A204.1 (cell line): ENCODE measurements at regions not wholly inside any gene's neighbourhood (a gene's known extent, or its start where the extent isn't known, plus 50 kb on each side); places are given as distances from the start of the nearest gene placed in this dataset.

Experiments used
- FAIRE-seq: peaks from 2 replicates; lab custom pipeline; 2012; peaks lifted over from hg19 to GRCh38; lab: Jason Lieb, UNC

GRCh38 chr3:145943952-145944351, 217.0 kb downstream of the PLOD2 start:
- FAIRE-seq, result no peak

DNA sequence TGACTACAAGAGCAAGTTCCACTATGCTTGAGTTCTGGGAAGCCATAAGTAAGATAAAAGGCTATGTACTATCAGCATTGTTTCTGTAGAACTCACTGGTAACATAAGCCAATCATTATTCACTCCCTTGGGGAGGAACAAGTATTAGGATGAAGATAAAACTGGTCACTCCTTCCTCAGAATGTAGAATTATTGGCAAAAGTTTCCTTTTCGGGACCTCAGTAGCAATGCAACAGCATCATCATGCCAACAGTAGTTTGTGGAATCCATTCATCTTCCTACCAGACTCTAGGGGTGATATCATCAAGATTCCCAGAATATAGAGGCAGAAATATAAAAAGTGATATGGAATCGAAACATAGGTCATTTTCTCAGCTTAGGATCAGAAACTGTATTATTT, 209.5 kb downstream of the PLOD2 start:
- FAIRE-seq, result no peak

DNA sequence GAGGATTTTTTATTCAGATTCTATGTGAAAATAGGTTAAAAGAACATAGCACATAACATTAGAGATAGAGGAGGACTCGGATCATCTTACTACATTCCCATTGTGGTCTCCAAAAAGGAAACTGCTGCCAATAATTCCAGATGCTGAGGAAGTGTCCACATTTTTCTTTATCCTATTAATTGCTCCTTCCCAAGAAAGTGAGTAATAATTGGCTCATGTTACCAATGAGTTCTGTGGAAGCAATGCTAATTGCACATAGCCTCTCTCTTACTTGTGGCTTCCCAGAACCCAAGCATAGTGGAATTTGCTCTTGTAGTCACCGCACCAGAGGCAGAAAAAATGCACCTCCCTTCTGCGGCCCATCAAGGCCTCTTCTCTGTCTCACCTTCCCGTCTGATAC, 208.4 kb downstream of the PLOD2 start:
- no peak for FAIRE-seq

- FAIRE-seq, result no peak
Measured at GRCh38 chr3:145953316-145953715, 207.7 kb downstream of the PLOD2 start.

DNA sequence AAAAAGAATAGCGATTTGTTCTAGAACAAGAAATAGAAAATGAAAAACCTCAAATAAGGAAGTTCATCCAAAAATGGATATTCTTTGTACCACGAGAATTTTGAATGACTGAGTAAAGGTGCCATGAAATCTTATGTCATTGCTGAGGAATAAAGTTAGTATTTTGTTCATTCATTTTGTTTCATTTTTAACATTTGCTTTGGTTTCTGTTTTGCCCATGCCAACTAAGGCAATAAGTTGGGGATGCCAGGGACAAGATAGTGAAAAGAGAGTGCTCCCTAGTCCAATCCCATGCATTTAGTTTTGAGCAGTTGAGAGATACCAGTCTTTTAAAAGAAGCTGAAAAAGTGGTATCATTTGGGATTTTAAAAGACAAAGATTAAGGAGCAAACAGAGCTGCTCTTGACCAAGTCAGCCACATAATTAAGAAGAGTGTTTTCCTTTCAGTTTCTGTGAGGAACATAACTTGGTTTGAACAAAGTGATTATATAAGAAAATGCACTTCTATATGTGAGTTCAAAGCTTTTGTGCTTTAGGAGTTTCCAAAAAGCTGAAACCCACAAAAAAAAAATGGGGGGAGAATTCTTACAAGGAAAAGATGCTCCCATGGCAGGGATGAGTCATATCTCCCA, 201.4 kb downstream of the PLOD2 start:
- no peak for FAIRE-seq

DNA sequence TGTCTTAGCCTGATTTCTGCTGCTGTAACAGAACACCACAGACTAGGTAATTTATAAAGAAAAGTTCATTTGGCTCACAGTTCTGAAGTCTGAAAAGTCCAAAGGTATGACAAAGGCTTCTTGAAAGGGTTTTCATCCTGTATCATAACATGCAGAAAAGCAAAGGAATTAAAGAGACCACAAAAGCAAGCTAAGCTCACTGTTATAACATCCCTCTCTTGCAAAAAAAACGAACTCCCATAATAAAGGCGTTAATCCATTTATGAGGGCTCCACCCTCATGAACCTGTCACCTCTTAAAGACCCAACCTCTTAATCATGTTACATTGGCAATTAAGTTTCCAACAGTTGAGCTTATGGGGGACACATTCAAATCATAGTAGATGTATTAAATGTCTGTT, 197.9 kb downstream of the PLOD2 start:
- no peak for FAIRE-seq

DNA sequence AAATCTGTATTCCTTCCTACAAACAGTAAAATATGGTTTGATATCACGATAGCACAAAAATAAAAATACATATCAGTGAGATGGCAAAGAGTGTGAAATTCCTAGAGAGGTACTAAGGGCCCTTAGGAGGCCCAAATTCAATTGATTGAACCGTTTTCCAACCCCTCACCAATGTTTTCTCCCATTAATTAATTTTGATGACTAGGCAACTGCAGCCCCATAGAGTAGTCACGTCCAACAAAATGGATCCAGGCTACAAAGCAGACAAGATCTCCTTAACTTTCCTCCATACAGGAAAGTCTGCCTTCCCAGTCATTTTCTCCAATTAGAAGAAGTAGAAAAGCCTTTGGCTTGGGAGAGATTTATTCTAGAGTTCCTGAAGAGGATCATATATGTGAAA, 193.9 kb downstream of the PLOD2 start:
- FAIRE-seq, result no peak

- FAIRE-seq, result no peak
Measured at GRCh38 chr3:145971186-145971585, 189.8 kb downstream of the PLOD2 start.

DNA sequence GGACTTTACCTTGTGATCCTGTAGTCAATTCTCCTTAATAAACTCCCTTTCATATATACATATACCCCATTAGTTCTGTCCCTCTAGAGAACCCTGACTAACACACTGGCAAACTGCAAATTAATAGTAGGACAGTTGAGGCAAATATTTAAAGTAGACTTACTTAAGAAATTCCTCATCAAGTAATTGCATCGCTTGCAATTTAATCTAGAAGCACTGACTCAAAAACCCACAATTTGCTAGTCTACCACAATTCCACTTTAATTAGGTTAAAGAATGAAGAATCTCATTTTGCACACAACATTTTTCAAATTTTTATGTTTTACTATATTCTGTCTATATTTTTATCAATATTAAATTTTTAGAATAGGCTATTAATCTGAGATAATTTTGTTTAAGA, 188.1 kb downstream of the PLOD2 start:
- FAIRE-seq, result no peak

DNA sequence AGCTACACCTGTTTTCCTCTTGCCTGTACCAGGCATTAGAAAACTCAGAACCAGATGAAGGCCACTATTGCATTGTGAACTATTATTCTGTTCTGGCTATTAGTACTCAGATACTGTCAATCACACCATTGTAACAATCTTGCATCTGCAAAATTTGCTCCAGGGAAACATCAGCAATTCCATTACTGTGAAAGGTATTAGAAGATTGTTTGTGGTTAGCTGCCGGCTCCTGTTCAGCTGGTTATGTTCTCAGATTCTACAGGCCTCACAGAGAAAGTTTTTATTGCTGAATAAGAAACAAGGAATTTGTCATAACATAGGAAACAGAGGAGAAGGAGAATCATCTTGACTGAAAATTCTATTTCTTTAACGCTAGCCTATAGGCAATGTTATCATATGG, 179.9 kb downstream of the PLOD2 start:
- FAIRE-seq, result no peak

- no peak for FAIRE-seq
Measured at GRCh38 chr3:145983101-145983500, 177.9 kb downstream of the PLOD2 start.
